Uterus (tissue), 2 donors: ENCODE measurements at regions not wholly inside any gene's neighbourhood (a gene's known extent, or its start where the extent isn't known, plus 50 kb on each side); places are given as distances from the start of the nearest gene placed in this dataset.

Experiments used
- POLR2A ChIP-seq, 2 donors: fragments of 450-650 bp; IDR thresholded peaks; one replicate each; pipeline ENCODE4 v1.6.1; 2016; ENCODE audit warnings: antibody characterized with exemption in 2 of 2, mild to moderate bottlenecking in 1 of 2, moderate library complexity in 1 of 2
- TF ChIP-seq, protein P1 (sequence below), 4 experiments: fragments of 200-600 bp in 2 of 4; fragments of 450-650 bp in 2 of 4; sonication (generic) in 2 of 4; IDR thresholded peaks; one replicate each; pipeline ENCODE4 v1.5.1; 2016 to 2019; ENCODE audit warnings: antibody characterized with exemption in 4 of 4, mild to moderate bottlenecking in 2 of 4, moderate library complexity in 1 of 4

GRCh38 chr10:121189066-121189465 is 337.9 kb downstream of the WDR11 start:
- TF ChIP-seq, protein P1, sequence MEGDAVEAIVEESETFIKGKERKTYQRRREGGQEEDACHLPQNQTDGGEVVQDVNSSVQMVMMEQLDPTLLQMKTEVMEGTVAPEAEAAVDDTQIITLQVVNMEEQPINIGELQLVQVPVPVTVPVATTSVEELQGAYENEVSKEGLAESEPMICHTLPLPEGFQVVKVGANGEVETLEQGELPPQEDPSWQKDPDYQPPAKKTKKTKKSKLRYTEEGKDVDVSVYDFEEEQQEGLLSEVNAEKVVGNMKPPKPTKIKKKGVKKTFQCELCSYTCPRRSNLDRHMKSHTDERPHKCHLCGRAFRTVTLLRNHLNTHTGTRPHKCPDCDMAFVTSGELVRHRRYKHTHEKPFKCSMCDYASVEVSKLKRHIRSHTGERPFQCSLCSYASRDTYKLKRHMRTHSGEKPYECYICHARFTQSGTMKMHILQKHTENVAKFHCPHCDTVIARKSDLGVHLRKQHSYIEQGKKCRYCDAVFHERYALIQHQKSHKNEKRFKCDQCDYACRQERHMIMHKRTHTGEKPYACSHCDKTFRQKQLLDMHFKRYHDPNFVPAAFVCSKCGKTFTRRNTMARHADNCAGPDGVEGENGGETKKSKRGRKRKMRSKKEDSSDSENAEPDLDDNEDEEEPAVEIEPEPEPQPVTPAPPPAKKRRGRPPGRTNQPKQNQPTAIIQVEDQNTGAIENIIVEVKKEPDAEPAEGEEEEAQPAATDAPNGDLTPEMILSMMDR (IDR thresholded peaks at IDR 0.05) = no peak
- TF ChIP-seq POLR2A (IDR thresholded peaks at IDR 0.05) = no peak
